ENCODE measurements at regions not wholly inside any gene's neighbourhood (a gene's known extent, or its start where the extent isn't known, plus 50 kb on each side); places are given as distances from the start of the nearest gene placed in this dataset.

GRCh38 chr22:27452245-27452644 lies 349.3 kb downstream of the MN1 start:
- no peak overlapping the region for H3K4me3 ChIP-seq (ENCODE audit: low read depth, low read length)
- TF ChIP-seq MYC (IDR thresholded peaks at IDR 0.05; ENCODE audit: low read depth, low read length) (no peak), CTCF (IDR thresholded peaks at IDR 0.05; ENCODE audit: low read depth, low read length) (no peak), POLR2A (IDR thresholded peaks at IDR 0.05; ENCODE audit: extremely low read depth, insufficient read length) (no peak), MAX (IDR thresholded peaks at IDR 0.05; ENCODE audit: low read depth, low read length) (no peak)
- no peak for DNase-seq (ENCODE audit: low read depth)

- DNase-seq (ENCODE audit: low read depth) = no peak
- no peak overlapping the region for H3K4me3 ChIP-seq (ENCODE audit: low read depth, low read length)
- TF ChIP-seq CTCF (IDR thresholded peaks at IDR 0.05; ENCODE audit: low read depth, low read length) = no peak
- TF ChIP-seq POLR2A (IDR thresholded peaks at IDR 0.05; ENCODE audit: extremely low read depth, insufficient read length) = no peak
- TF ChIP-seq MAX (IDR thresholded peaks at IDR 0.05; ENCODE audit: low read depth, low read length) = no peak
- TF ChIP-seq MYC (IDR thresholded peaks at IDR 0.05; ENCODE audit: low read depth, low read length) = no peak
These were observed 348.6 kb downstream of the MN1 start for GRCh38 chr22:27452922-27453321.

GRCh38 chr22:27453725-27454124 lies 347.8 kb downstream of the MN1 start:
- no peak for DNase-seq (ENCODE audit: low read depth)
- no peak overlapping the region for H3K4me3 ChIP-seq (ENCODE audit: low read depth, low read length)
- TF ChIP-seq POLR2A (IDR thresholded peaks at IDR 0.05; ENCODE audit: extremely low read depth, insufficient read length) (no peak), MAX (IDR thresholded peaks at IDR 0.05; ENCODE audit: low read depth, low read length) (no peak), MYC (IDR thresholded peaks at IDR 0.05; ENCODE audit: low read depth, low read length) (no peak), CTCF (IDR thresholded peaks at IDR 0.05; ENCODE audit: low read depth, low read length) (no peak)

- DNase-seq (ENCODE audit: low read depth) = no peak
- TF ChIP-seq MYC (IDR thresholded peaks at IDR 0.05; ENCODE audit: low read depth, low read length) (no peak), CTCF (IDR thresholded peaks at IDR 0.05; ENCODE audit: low read depth, low read length) (no peak), MAX (IDR thresholded peaks at IDR 0.05; ENCODE audit: low read depth, low read length) (no peak), POLR2A (IDR thresholded peaks at IDR 0.05; ENCODE audit: extremely low read depth, insufficient read length) (no peak)
These were observed 346.6 kb downstream of the MN1 start for GRCh38 chr22:27454807-27455450.

GRCh38 chr22:27455526-27455925 lies 346.0 kb downstream of the MN1 start:
- no peak overlapping the region for H3K4me3 ChIP-seq (ENCODE audit: low read depth, low read length)
- DNase-seq (ENCODE audit: low read depth) = no peak
- TF ChIP-seq POLR2A (IDR thresholded peaks at IDR 0.05; ENCODE audit: extremely low read depth, insufficient read length) (no peak), MAX (IDR thresholded peaks at IDR 0.05; ENCODE audit: low read depth, low read length) (no peak), MYC (IDR thresholded peaks at IDR 0.05; ENCODE audit: low read depth, low read length) (no peak), CTCF (IDR thresholded peaks at IDR 0.05; ENCODE audit: low read depth, low read length) (no peak)

More at GRCh38 chr22:27454807-27455450, 346.6 kb downstream of the MN1 start:
- H3K4me3 ChIP-seq (ENCODE audit: low read depth, low read length) = no peak overlapping the region

Data from NB4 (cell line).